ENCODE measurements at regions not wholly inside any gene's neighbourhood (a gene's known extent, or its start where the extent isn't known, plus 50 kb on each side); places are given as distances from the start of the nearest gene placed in this dataset.
"Not testable (repeated sequence)": the region's sequence is repeated elsewhere in the genome, so short reads cannot be mapped to it uniquely, and the experiment has no call there.

DNA sequence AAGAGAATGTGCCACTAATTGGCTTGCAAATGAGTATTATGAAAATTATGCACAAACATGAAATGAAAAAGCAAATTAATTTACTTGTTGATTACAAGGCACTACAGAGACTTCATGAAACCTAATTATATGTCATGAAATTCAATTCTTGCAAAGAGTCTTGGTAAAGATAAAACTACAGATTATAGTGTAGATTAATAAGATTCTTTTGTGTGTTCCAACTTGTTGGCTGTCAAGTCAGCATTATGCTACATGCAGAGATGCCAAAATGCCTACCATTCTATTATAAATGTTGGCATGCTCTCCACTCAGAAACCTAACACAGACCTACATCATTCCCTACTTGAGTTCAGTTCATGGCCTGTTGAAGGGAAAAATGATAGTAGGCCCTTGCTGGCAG is 97.2 kb upstream of the KITLG start:
- DNase-seq: no peak
- no peaks in the 10 kb centered on the region for H3K79me1 ChIP-seq (ENCODE audit: low read length)

DNA sequence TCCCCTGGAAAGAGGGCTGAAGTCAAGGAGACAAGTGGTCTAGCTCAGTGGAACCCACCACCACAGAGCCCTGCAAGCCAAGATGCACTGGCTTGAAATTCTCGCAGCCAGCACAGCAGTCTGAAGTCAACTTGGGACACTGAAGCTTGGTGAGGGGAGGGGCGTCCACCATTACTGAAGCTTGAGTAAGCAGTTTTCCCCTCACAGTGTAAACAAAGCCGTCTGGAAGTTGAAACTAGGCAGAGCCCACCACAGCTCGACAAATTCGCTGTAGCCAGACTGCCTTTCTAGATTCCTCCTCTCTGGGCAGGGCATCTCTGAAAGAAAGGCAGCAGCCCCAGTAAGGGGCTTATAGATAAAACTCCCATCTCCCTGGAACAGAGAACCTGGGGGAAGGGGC is 87.3 kb upstream of the KITLG start:
- not testable (repeated sequence) for H2BK120ac ChIP-seq (ENCODE audit: insufficient read depth, low read length, poor library complexity); H4K91ac ChIP-seq (ENCODE audit: low read depth, low read length); H2AFZ ChIP-seq (ENCODE audit: insufficient read depth, low read length, poor library complexity); H3K4ac ChIP-seq (ENCODE audit: low read depth, low read length); H2BK12ac ChIP-seq (ENCODE audit: low read length); H3K23ac ChIP-seq (ENCODE audit: low read length); H3K27me3 ChIP-seq (ENCODE audit: insufficient read depth, low read length); H3K79me2 ChIP-seq (ENCODE audit: control insufficient read depth, insufficient read depth, low read length, poor library complexity); H2AK5ac ChIP-seq (ENCODE audit: low read length); H3K4me2 ChIP-seq (ENCODE audit: low read length); H3K4me1 ChIP-seq (ENCODE audit: control insufficient read depth in 1 of 2, insufficient read depth in 2 of 2, low read length in 2 of 2); H4K12ac ChIP-seq (ENCODE audit: low read depth, low read length); DNase-seq; H3K18ac ChIP-seq (ENCODE audit: low read length); H3K9ac ChIP-seq (ENCODE audit: low read length); H3K9me3 ChIP-seq (ENCODE audit: insufficient read depth, low read depth, low read length); H3K27ac ChIP-seq (ENCODE audit: low read depth, low read length); H2BK5ac ChIP-seq (ENCODE audit: low read depth, low read length, poor library complexity); H3K36me3 ChIP-seq (ENCODE audit: control insufficient read depth in 1 of 2, insufficient read depth in 2 of 2, low read length in 2 of 2); H4K8ac ChIP-seq (ENCODE audit: low read depth, low read length); H3K4me3 ChIP-seq (ENCODE audit: low read depth, low read length); H3K14ac ChIP-seq (ENCODE audit: low read length); H3K79me1 ChIP-seq (ENCODE audit: low read length)
- WGBS (ENCODE audit: extremely low coverage, insufficient coverage, insufficient read length): no CpG with 5 or more reads among the region's 5 CpGs

More for the DNA sequence above, 97.2 kb upstream of the KITLG start:
- Histone ChIP-seq H3K4me1 (ENCODE audit: control insufficient read depth in 1 of 2, insufficient read depth in 2 of 2, low read length in 2 of 2) (no peaks in the 10 kb centered on the region), H3K27ac (ENCODE audit: low read depth, low read length) (no peak overlapping the region), H4K91ac (ENCODE audit: low read depth, low read length) (no peak overlapping the region), H3K4me3 (ENCODE audit: low read depth, low read length) (no peak overlapping the region), H2AK5ac (ENCODE audit: low read length) (no peak overlapping the region), H3K4ac (ENCODE audit: low read depth, low read length) (no peak overlapping the region), H3K9me3 (ENCODE audit: insufficient read depth, low read depth, low read length) (no peaks in the 10 kb centered on the region), H3K27me3 (ENCODE audit: insufficient read depth, low read length) (no peaks in the 10 kb centered on the region), H2BK120ac (ENCODE audit: insufficient read depth, low read length, poor library complexity) (no peak overlapping the region), H3K18ac (ENCODE audit: low read length) (no peak overlapping the region), H3K79me2 (ENCODE audit: control insufficient read depth, insufficient read depth, low read length, poor library complexity) (no peaks in the 10 kb centered on the region), H3K4me2 (ENCODE audit: low read length) (no peak overlapping the region), H2BK5ac (ENCODE audit: low read depth, low read length, poor library complexity) (no peak overlapping the region), H2BK12ac (ENCODE audit: low read length) (no peak overlapping the region), H3K9ac (ENCODE audit: low read length) (no peak overlapping the region), H4K8ac (ENCODE audit: low read depth, low read length) (no peak overlapping the region), H3K36me3 (ENCODE audit: control insufficient read depth in 1 of 2, insufficient read depth in 2 of 2, low read length in 2 of 2) (no peaks in the 10 kb centered on the region), H3K14ac (ENCODE audit: low read length) (no peak overlapping the region), H3K23ac (ENCODE audit: low read length) (no peak overlapping the region), H2AFZ (ENCODE audit: insufficient read depth, low read length, poor library complexity) (no peak overlapping the region), H4K12ac (ENCODE audit: low read depth, low read length) (no peak overlapping the region)

DNA sequence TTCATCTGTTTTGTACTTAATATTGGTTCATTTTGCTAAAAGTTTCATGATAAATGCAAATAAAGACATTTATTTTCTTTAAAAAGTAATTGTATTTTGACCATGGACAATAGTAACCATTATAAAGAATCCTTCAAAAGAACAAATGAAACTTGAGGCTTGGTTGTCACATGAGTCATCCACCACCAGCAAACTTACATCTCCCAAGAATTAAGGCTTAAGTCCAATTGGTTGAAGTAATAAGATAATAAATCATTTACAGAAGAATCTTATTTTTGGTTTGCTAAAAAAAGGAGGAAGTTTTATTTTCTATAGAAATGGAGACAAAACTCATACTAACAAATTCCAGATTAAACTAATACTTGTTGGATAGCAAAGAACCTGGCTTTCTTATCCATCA is 84.8 kb upstream of the KITLG start:
- Histone ChIP-seq H4K12ac (ENCODE audit: low read depth, low read length) (no peak overlapping the region), H3K36me3 (ENCODE audit: control insufficient read depth in 1 of 2, insufficient read depth in 2 of 2, low read length in 2 of 2) (no peaks in the 10 kb centered on the region), H3K9me3 (ENCODE audit: insufficient read depth, low read depth, low read length) (no peaks in the 10 kb centered on the region), H4K91ac (ENCODE audit: low read depth, low read length) (no peak overlapping the region), H4K8ac (ENCODE audit: low read depth, low read length) (no peak overlapping the region), H2BK12ac (ENCODE audit: low read length) (no peak overlapping the region), H3K27ac (ENCODE audit: low read depth, low read length) (no peak overlapping the region), H3K27me3 (ENCODE audit: insufficient read depth, low read length) (no peaks in the 10 kb centered on the region), H3K9ac (ENCODE audit: low read length) (no peak overlapping the region), H3K18ac (ENCODE audit: low read length) (no peak overlapping the region), H2BK5ac (ENCODE audit: low read depth, low read length, poor library complexity) (no peak overlapping the region), H3K4me3 (ENCODE audit: low read depth, low read length) (no peak overlapping the region), H2AK5ac (ENCODE audit: low read length) (no peak overlapping the region), H3K4ac (ENCODE audit: low read depth, low read length) (no peak overlapping the region), H3K4me2 (ENCODE audit: low read length) (no peak overlapping the region), H3K79me1 (ENCODE audit: low read length) (no peaks in the 10 kb centered on the region), H3K4me1 (ENCODE audit: control insufficient read depth in 1 of 2, insufficient read depth in 2 of 2, low read length in 2 of 2) (no peaks in the 10 kb centered on the region), H2AFZ (ENCODE audit: insufficient read depth, low read length, poor library complexity) (no peak overlapping the region), H3K79me2 (ENCODE audit: control insufficient read depth, insufficient read depth, low read length, poor library complexity) (no peaks in the 10 kb centered on the region), H3K23ac (ENCODE audit: low read length) (no peak overlapping the region), H3K14ac (ENCODE audit: low read length) (no peak overlapping the region), H2BK120ac (ENCODE audit: insufficient read depth, low read length, poor library complexity) (no peak overlapping the region)
- DNase-seq: no peak

DNA sequence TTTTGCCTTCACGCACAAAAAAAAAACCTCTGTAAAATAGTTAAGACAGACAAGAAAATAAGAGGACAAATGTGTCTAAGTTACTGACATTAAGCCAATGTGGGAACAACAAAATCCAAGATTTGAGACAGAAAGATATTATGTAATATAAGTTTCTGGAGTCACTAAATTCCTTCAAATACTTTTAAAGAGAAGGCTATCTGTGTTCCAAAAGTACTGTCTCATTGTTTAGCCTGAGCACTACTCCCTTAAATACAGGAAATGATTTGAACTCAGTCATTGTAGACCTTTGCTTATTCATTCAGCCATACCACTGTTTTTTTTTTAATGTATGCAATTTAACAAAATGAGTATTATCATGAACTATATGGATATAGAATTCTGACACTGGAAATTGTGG is 82.7 kb upstream of the KITLG start:
- no peak overlapping the region for H2BK120ac ChIP-seq (ENCODE audit: insufficient read depth, low read length, poor library complexity)
- H3K27me3 ChIP-seq (ENCODE audit: insufficient read depth, low read length): no peaks in the 10 kb centered on the region
- H3K79me1 ChIP-seq (ENCODE audit: low read length): no peaks in the 10 kb centered on the region
- whole genome bisulfite sequencing (ENCODE audit: extremely low coverage, insufficient coverage, insufficient read length): no CpG with 5 or more reads among the region's 1 CpG
- H3K14ac ChIP-seq (ENCODE audit: low read length): no peak overlapping the region
- H4K8ac ChIP-seq (ENCODE audit: low read depth, low read length): no peak overlapping the region
- H2BK5ac ChIP-seq (ENCODE audit: low read depth, low read length, poor library complexity): no peak overlapping the region
- no peaks in the 10 kb centered on the region for H3K9me3 ChIP-seq (ENCODE audit: insufficient read depth, low read depth, low read length)
- H3K18ac ChIP-seq (ENCODE audit: low read length): no peak overlapping the region
- DNase-seq: no peak
- H3K9ac ChIP-seq (ENCODE audit: low read length): no peak overlapping the region
- no peak overlapping the region for H2AFZ ChIP-seq (ENCODE audit: insufficient read depth, low read length, poor library complexity)
- H3K4ac ChIP-seq (ENCODE audit: low read depth, low read length): no peak overlapping the region
- H3K23ac ChIP-seq (ENCODE audit: low read length): no peak overlapping the region
- H4K91ac ChIP-seq (ENCODE audit: low read depth, low read length): no peak overlapping the region
- H3K4me2 ChIP-seq (ENCODE audit: low read length): no peak overlapping the region
- H3K79me2 ChIP-seq (ENCODE audit: control insufficient read depth, insufficient read depth, low read length, poor library complexity): no peaks in the 10 kb centered on the region
- H4K12ac ChIP-seq (ENCODE audit: low read depth, low read length): no peak overlapping the region
- no peak overlapping the region for H3K27ac ChIP-seq (ENCODE audit: low read depth, low read length)
- no peak overlapping the region for H2BK12ac ChIP-seq (ENCODE audit: low read length)
- H3K4me3 ChIP-seq (ENCODE audit: low read depth, low read length): no peak overlapping the region
- H3K4me1 ChIP-seq (ENCODE audit: control insufficient read depth in 1 of 2, insufficient read depth in 2 of 2, low read length in 2 of 2): no peaks in the 10 kb centered on the region
- no peak overlapping the region for H2AK5ac ChIP-seq (ENCODE audit: low read length)
- H3K36me3 ChIP-seq (ENCODE audit: control insufficient read depth in 1 of 2, insufficient read depth in 2 of 2, low read length in 2 of 2): no peaks in the 10 kb centered on the region

DNA sequence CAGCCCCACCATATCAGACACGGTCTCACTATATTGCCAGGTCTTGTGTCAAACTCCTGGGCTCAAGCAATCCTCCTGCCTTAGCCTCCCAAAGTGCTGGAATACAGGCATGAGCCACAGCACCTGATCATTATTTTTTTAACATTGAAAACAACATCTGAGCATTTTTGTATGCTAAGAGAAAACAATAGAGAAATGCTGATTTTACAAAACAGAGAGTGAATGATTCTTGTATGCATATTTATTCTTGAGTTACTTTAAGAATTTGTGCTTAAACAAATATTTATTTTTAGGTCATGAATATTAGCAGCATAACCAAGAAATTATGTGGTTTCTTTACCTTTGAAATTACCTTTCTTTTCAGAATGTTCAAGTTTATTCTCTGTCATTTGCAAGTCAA is 81.8 kb upstream of the KITLG start:
- H4K8ac ChIP-seq (ENCODE audit: low read depth, low read length): no peak overlapping the region
- no peaks in the 10 kb centered on the region for H3K4me1 ChIP-seq (ENCODE audit: control insufficient read depth in 1 of 2, insufficient read depth in 2 of 2, low read length in 2 of 2)
- no peaks in the 10 kb centered on the region for H3K79me2 ChIP-seq (ENCODE audit: control insufficient read depth, insufficient read depth, low read length, poor library complexity)
- H3K9me3 ChIP-seq (ENCODE audit: insufficient read depth, low read depth, low read length): no peaks in the 10 kb centered on the region
- no peak overlapping the region for H3K18ac ChIP-seq (ENCODE audit: low read length)
- no peak overlapping the region for H3K9ac ChIP-seq (ENCODE audit: low read length)
- no peak overlapping the region for H2BK12ac ChIP-seq (ENCODE audit: low read length)
- no peak overlapping the region for H4K91ac ChIP-seq (ENCODE audit: low read depth, low read length)
- no peak overlapping the region for H4K12ac ChIP-seq (ENCODE audit: low read depth, low read length)
- H3K14ac ChIP-seq (ENCODE audit: low read length): no peak overlapping the region
- H3K27me3 ChIP-seq (ENCODE audit: insufficient read depth, low read length): no peaks in the 10 kb centered on the region
- no peak overlapping the region for H3K4ac ChIP-seq (ENCODE audit: low read depth, low read length)
- DNase-seq: no peak
- no peaks in the 10 kb centered on the region for H3K36me3 ChIP-seq (ENCODE audit: control insufficient read depth in 1 of 2, insufficient read depth in 2 of 2, low read length in 2 of 2)
- no CpG with 5 or more reads among the region's 1 CpG for WGBS (ENCODE audit: extremely low coverage, insufficient coverage, insufficient read length)
- H2BK5ac ChIP-seq (ENCODE audit: low read depth, low read length, poor library complexity): no peak overlapping the region
- H3K79me1 ChIP-seq (ENCODE audit: low read length): no peaks in the 10 kb centered on the region
- no peak overlapping the region for H2AFZ ChIP-seq (ENCODE audit: insufficient read depth, low read length, poor library complexity)
- H3K4me2 ChIP-seq (ENCODE audit: low read length): no peak overlapping the region
- H3K4me3 ChIP-seq (ENCODE audit: low read depth, low read length): no peak overlapping the region
- no peak overlapping the region for H2BK120ac ChIP-seq (ENCODE audit: insufficient read depth, low read length, poor library complexity)
- no peak overlapping the region for H3K23ac ChIP-seq (ENCODE audit: low read length)
- H3K27ac ChIP-seq (ENCODE audit: low read depth, low read length): no peak overlapping the region
- H2AK5ac ChIP-seq (ENCODE audit: low read length): no peak overlapping the region

All from trophoblast cell (in vitro differentiated cells and primary cell).